ENCODE measurements at regions not wholly inside any gene's neighbourhood (a gene's known extent, or its start where the extent isn't known, plus 50 kb on each side); places are given as distances from the start of the nearest gene placed in this dataset.

DNA sequence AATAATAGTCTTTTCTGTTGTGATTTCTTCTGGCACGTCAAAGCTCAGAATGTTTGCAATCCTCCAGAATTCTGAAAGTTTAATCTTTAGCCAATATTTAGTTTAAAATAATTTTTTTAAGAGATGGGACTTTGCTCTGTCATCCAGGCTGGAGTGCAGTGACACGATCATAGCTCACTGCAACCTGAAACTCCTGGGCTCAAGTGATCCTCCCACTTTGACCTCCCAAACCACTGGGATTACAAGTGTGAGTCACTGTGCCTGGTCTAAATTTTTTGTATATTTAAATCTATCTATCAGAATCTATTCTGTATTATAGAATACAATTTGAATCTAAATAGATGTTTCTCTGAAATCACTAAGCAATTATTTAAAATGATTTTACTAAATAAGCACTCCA, 572.7 kb downstream of the VRK1 start:
- H3K4me2 ChIP-seq (ENCODE audit: low read depth, low read length): no peak overlapping the region
- DNase-seq (ENCODE audit: low spot score) (no peak), FAIRE-seq (no peak), ATAC-seq (no peak)
- peaks cover 9% of the 10 kb centered on the region; the same call in 1 of the 2 replicates for H3K9me3 ChIP-seq (ENCODE audit: low read length)
- CTCF ChIA-PET (ENCODE audit: low intra/inter-chr PET ratio, low total read pairs): no interaction called here
- WGBS (ENCODE audit: low lambda C conversion rate): 3% methylated on average over 2 of the region's 2 CpGs
- H3K79me2 ChIP-seq (ENCODE audit: insufficient read depth, low read length): no peaks in the 10 kb centered on the region
- H3K27ac ChIP-seq (ENCODE audit: extremely low read length, insufficient read depth, low read length): no peak overlapping the region
- POLR2A ChIA-PET: no interaction called here
- no peak overlapping the region for H3K9ac ChIP-seq (ENCODE audit: insufficient read depth, low read depth, low read length)
- no peak overlapping the region for H3K4me3 ChIP-seq (replicated peaks in 1 of 3; ENCODE audit: insufficient read depth in 1 of 3, low read depth in 2 of 3, low read length in 3 of 3)
- intact Hi-C loops (cut with micrococcal nuclease; ENCODE audit: unreplicated experiment): no loop called here
- in situ Hi-C loops (cut with HindIII; ENCODE audit: extremely low pct_ligation_motif_present, low pct_unique_long_range_greater_than_20kb): no loop called here
- no peaks in the 10 kb centered on the region for H3K36me3 ChIP-seq (replicated peaks in 1 of 2; ENCODE audit: control insufficient read depth in 1 of 2, insufficient read depth in 2 of 2, low read length in 2 of 2)
- no TSS peak for BruUV-seq (replicated peaks)
- H2AFZ ChIP-seq (ENCODE audit: low read length): no peak overlapping the region
- H3K4me1 ChIP-seq (ENCODE audit: insufficient read depth, low read length): no peaks in the 10 kb centered on the region
- H3K27me3 ChIP-seq (ENCODE audit: control insufficient read depth in 1 of 2, insufficient read depth in 2 of 2, low read length in 2 of 2): no peaks in the 10 kb centered on the region
- TF ChIP-seq RXRB (CRISPR knock-in tag; IDR thresholded peaks at IDR 0.05; ENCODE audit: borderline replicate concordance) (no peak), NBN (conservative IDR thresholded peaks at IDR 0.05) (no peak), ZNF562 (CRISPR knock-in tag; IDR thresholded peaks at IDR 0.05; ENCODE audit: borderline replicate concordance) (no peak), ZFP36 (IDR thresholded peaks at IDR 0.05; ENCODE audit: borderline replicate concordance, low read depth, low read length, partially characterized antibody) (no peak), KAT2B (IDR thresholded peaks at IDR 0.05; ENCODE audit: borderline replicate concordance, low read depth, low read length) (no peak), ZNF747 (CRISPR knock-in tag; IDR thresholded peaks at IDR 0.05; ENCODE audit: borderline replicate concordance) (no peak), CREB3 (CRISPR knock-in tag; IDR thresholded peaks at IDR 0.05) (no peak), ZBTB42 (CRISPR knock-in tag; IDR thresholded peaks at IDR 0.05) (no peak), SOX5 (CRISPR knock-in tag; IDR thresholded peaks at IDR 0.05; ENCODE audit: borderline replicate concordance) (no peak), ZNF652 (CRISPR knock-in tag; IDR thresholded peaks at IDR 0.05; ENCODE audit: borderline replicate concordance, low read depth) (no peak), MEF2D (CRISPR knock-in tag; IDR thresholded peaks at IDR 0.05) (no peak), ZNF260 (CRISPR knock-in tag; IDR thresholded peaks at IDR 0.05; ENCODE audit: borderline replicate concordance, low read depth) (no peak), ZNF382 (CRISPR knock-in tag; IDR thresholded peaks at IDR 0.05; ENCODE audit: borderline replicate concordance) (no peak), MBNL3 (CRISPR knock-in tag; conservative IDR thresholded peaks at IDR 0.05) (no peak), ZNF558 (CRISPR knock-in tag; IDR thresholded peaks at IDR 0.05; ENCODE audit: borderline replicate concordance) (no peak)
- TF ChIP-seq, protein P1, sequence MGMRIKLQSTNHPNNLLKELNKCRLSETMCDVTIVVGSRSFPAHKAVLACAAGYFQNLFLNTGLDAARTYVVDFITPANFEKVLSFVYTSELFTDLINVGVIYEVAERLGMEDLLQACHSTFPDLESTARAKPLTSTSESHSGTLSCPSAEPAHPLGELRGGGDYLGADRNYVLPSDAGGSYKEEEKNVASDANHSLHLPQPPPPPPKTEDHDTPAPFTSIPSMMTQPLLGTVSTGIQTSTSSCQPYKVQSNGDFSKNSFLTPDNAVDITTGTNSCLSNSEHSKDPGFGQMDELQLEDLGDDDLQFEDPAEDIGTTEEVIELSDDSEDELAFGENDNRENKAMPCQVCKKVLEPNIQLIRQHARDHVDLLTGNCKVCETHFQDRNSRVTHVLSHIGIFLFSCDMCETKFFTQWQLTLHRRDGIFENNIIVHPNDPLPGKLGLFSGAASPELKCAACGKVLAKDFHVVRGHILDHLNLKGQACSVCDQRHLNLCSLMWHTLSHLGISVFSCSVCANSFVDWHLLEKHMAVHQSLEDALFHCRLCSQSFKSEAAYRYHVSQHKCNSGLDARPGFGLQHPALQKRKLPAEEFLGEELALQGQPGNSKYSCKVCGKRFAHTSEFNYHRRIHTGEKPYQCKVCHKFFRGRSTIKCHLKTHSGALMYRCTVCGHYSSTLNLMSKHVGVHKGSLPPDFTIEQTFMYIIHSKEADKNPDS (CRISPR knock-in tag; IDR thresholded peaks at IDR 0.05): no peak
- no peaks in the 10 kb centered on the region for H4K20me1 ChIP-seq (ENCODE audit: insufficient read depth, low read length)

Data from HepG2 (cell line).